BE2C (cell line): ENCODE measurements at regions not wholly inside any gene's neighbourhood (a gene's known extent, or its start where the extent isn't known, plus 50 kb on each side); places are given as distances from the start of the nearest gene placed in this dataset.
A peak's percentile ranks its signal among the peaks of the same experiment; 100 is the strongest.

Experiments
- DNase-seq: peaks from one replicate; pipeline ENCODE4 v3.0.0-alpha.2; 2020
- H3K27me3 ChIP-seq: fragments of 250-450 bp; sonication (Bioruptor Pico); 2 replicates; pipeline ENCODE4 v1.5.1; 2020; ENCODE audit warnings: mild to moderate bottlenecking
- H3K36me3 ChIP-seq: fragments of 250-450 bp; sonication (Bioruptor Pico); 2 replicates; pipeline ENCODE4 v1.5.1; 2020; ENCODE audit warnings: mild to moderate bottlenecking
- H3K4me1 ChIP-seq: fragments of 250-450 bp; sonication (Bioruptor Pico); 2 replicates; pipeline ENCODE4 v1.5.1; 2020
- H3K4me3 ChIP-seq: 2 replicates; pipeline ENCODE4 v1.5.1; 2011; ENCODE audit warnings: low read depth, low read length
- H3K9me3 ChIP-seq: fragments of 250-450 bp; sonication (Bioruptor Pico); 2 replicates; pipeline ENCODE4 v1.5.1; 2020
- CTCF ChIP-seq: IDR thresholded peaks from 2 replicates; pipeline ENCODE4 v1.5.1; 2012; ENCODE audit warnings: mild to moderate bottlenecking, low read depth, low read length

- Histone ChIP-seq H3K36me3 (no peaks in the 10 kb centered on the region), H3K9me3 (no peaks in the 10 kb centered on the region), H3K27me3 (no peaks in the 10 kb centered on the region), H3K4me3 (no peak overlapping the region), H3K4me1 (peaks cover 20% of the 10 kb centered on the region)
- no peak for TF ChIP-seq CTCF
- no peak for DNase-seq
These were observed 236.1 kb downstream of the CETN3 start for GRCh38 chr5:90173299-90174030.

GRCh38 chr5:90171466-90171865 lies 238.1 kb downstream of the CETN3 start:
- Histone ChIP-seq H3K27me3 (no peaks in the 10 kb centered on the region), H3K36me3 (no peaks in the 10 kb centered on the region), H3K4me1 (peaks cover 20% of the 10 kb centered on the region), H3K4me3 (no peak overlapping the region), H3K9me3 (no peaks in the 10 kb centered on the region)
- TF ChIP-seq CTCF, result no peak
- no peak for DNase-seq

- DNase-seq, result peak; percentile 52
- Histone ChIP-seq H3K4me3 (no peak overlapping the region), H3K4me1 (peaks cover 20% of the 10 kb centered on the region), H3K36me3 (no peaks in the 10 kb centered on the region), H3K27me3 (no peaks in the 10 kb centered on the region), H3K9me3 (no peaks in the 10 kb centered on the region)
- no peak for TF ChIP-seq CTCF
These were observed 239.3 kb downstream of the CETN3 start for GRCh38 chr5:90170261-90170660.

- TF ChIP-seq CTCF, result no peak
These were observed 240.5 kb downstream of the CETN3 start for GRCh38 chr5:90169078-90169477.

GRCh38 chr5:90168399-90168798 lies 241.2 kb downstream of the CETN3 start:
- no peaks in the 10 kb centered on the region for H3K27me3 ChIP-seq
- H3K36me3 ChIP-seq, result no peaks in the 10 kb centered on the region
- peaks cover 20% of the 10 kb centered on the region for H3K4me1 ChIP-seq
- TF ChIP-seq CTCF, result no peak
- DNase-seq, result no peak
- H3K9me3 ChIP-seq, result no peaks in the 10 kb centered on the region
- H3K4me3 ChIP-seq, result no peak overlapping the region

More at GRCh38 chr5:90169078-90169477, 240.5 kb downstream of the CETN3 start:
- no peak overlapping the region for H3K4me3 ChIP-seq
- peaks cover 20% of the 10 kb centered on the region for H3K4me1 ChIP-seq
- no peaks in the 10 kb centered on the region for H3K27me3 ChIP-seq
- peak; percentile 65 for DNase-seq
- H3K36me3 ChIP-seq, result no peaks in the 10 kb centered on the region
- H3K9me3 ChIP-seq, result no peaks in the 10 kb centered on the region

- Histone ChIP-seq H3K27me3 (no peaks in the 10 kb centered on the region), H3K9me3 (no peaks in the 10 kb centered on the region), H3K4me3 (no peak overlapping the region), H3K36me3 (no peaks in the 10 kb centered on the region), H3K4me1 (peaks cover 20% of the 10 kb centered on the region)
- TF ChIP-seq CTCF, result no peak
- DNase-seq, result no peak
These were observed 242.7 kb downstream of the CETN3 start for GRCh38 chr5:90166816-90167215.
